WI38 (cell line): ENCODE measurements at regions not wholly inside any gene's neighbourhood (a gene's known extent, or its start where the extent isn't known, plus 50 kb on each side); places are given as distances from the start of the nearest gene placed in this dataset.
"Not testable (repeated sequence)": the region's sequence is repeated elsewhere in the genome, so short reads cannot be mapped to it uniquely, and the experiment has no call there.

Experiments
- H3K4me3 ChIP-seq: 2 replicates; pipeline ENCODE4 v1.5.1; 2011; ENCODE audit warnings: low read depth, mild to moderate bottlenecking, control low read depth, low read length
- TF ChIP-seq, protein P1 (sequence below): IDR thresholded peaks from 2 replicates; pipeline ENCODE4 v1.5.1; 2012; ENCODE audit warnings: low read depth, mild to moderate bottlenecking, control low read depth, low read length

DNA sequence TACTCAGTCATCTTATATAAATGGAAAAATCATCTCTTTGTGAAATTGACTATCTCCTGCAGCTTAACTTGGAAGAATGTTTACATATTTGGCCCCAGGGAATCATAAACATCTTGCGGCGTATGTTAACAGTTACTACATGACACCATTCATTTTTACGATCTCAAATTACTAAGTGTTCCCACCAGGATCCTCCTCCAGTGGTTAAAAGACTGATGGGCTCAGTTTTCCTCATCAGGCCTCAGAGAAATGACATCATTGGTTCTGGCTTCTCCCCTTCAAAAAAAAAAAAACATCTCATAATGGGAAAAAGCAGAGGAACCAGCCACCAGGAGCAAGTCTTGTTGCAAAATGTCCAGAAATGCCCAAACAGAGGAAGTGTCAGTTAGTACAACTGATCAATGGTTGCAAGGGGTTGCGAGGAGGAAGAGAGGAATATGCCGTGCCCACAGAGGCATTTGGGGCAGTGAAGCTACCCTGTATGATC, 70.5 kb upstream of the LIPC start:
- TF ChIP-seq, protein P1, sequence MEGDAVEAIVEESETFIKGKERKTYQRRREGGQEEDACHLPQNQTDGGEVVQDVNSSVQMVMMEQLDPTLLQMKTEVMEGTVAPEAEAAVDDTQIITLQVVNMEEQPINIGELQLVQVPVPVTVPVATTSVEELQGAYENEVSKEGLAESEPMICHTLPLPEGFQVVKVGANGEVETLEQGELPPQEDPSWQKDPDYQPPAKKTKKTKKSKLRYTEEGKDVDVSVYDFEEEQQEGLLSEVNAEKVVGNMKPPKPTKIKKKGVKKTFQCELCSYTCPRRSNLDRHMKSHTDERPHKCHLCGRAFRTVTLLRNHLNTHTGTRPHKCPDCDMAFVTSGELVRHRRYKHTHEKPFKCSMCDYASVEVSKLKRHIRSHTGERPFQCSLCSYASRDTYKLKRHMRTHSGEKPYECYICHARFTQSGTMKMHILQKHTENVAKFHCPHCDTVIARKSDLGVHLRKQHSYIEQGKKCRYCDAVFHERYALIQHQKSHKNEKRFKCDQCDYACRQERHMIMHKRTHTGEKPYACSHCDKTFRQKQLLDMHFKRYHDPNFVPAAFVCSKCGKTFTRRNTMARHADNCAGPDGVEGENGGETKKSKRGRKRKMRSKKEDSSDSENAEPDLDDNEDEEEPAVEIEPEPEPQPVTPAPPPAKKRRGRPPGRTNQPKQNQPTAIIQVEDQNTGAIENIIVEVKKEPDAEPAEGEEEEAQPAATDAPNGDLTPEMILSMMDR, result no peak
- H3K4me3 ChIP-seq, result 0 out of 2 replicates have a peak overlapping the region, but pooled peaks have one; percentile 19

DNA sequence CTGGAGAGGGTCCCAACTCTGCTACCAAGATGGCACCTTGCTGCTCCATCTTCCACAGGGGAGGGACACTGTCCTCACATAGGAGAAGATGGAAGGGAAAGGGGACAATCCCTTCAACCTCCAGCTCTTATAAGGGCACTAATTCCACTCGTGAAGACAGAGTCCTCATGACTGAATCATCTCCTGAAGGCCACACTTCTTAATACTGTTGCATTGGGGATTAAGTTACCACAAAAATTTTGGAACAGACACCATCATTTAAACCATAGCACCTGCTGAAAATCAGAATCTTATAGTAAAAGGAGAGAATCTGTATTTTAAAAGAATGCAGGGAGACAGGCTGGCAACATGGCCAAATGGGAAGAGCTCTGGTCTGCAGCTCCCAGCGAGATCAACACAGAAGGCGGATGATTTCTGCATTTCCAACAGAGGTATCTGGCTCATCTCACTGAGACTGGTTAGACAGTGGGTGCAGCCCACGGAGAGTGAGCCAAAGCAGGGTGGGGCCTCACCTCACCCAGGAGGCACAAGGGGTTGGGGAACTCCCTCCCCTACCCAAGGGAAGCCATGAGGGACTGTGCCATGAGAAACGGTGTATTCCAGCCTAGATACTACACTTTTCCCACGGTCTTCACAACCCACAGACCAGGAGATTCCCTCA, 69.4 kb upstream of the LIPC start:
- no peak overlapping the region for H3K4me3 ChIP-seq

DNA sequence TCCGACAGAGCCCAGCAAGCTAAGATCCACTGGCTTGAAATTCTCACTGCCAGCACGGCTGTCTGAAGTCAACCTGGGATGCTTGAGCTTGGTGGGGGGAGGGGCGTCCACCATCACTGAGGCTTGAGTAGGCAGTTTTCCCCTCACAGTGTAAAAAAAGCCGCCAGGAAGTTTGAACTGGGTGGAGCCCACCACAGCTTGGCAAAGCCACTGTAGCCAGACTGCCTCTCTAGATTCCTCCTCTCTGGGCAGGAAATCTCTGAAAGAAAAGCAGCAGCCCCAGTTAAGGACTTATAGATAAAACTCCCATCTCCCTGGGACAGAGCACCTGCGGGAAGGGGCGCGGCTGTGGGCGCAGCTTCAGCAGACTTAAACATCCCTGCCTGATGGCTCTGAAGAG, 68.7 kb upstream of the LIPC start:
- H3K4me3 ChIP-seq, result not testable (repeated sequence)

More for the DNA sequence above, 69.4 kb upstream of the LIPC start:
- TF ChIP-seq, protein P1, result no peak

DNA sequence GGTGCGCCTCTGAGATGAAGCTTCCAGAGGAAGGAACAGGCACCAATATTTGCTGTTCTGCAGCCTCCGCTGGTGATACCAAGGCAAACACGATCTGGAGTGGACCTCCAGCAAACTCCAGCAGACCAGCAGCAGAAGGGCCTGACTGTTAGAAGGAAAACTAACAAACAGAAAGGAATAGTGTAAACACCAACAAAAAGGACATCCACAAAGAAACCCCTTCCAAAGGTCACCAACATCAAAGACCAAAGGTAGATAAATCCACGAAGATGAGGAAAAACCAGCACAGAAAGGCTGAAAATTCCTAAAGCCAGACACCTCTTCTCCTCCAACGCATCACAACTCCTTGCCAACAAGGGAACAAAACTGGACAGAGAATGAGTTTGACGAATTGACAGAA, 68.1 kb upstream of the LIPC start:
- not testable (repeated sequence) for H3K4me3 ChIP-seq

DNA sequence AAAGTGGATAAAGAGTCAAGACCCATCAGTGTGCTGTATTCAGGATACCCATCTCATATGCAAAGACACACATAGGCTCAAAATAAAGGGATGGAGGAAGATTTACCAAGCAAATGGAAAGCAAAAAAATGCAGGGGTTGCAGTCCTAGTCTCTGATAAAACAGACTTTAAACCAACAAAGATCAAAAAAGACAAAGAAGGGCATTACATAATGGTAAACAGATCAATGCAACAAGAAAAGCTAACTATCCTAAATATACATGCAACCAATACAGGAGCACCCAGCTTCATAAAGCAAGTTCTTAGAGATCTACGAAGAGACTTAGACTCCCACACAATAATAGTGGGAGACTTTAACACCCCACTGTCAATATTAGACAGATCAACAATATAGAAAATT, 66.7 kb upstream of the LIPC start:
- not testable (repeated sequence) for H3K4me3 ChIP-seq

DNA sequence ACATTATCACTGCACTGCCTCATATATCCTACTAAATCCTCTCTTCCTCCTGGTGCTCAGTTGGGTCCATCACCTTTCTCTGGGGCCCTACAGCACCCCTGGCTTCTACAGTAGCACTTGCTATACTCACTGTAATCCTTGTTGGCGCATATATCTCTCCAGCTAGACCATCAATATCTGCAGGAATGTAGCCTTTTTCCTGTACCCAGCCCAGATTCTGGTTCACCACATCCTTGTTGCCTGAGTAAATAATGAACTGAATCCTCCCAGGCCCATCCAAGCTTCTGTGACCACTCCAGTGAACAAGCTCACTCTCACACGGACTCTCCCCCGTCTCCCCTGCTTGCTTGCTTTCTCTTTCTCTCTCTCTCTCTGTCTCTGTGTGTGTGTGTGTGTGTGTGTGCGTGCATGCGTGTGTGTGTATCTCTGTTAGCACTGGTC, 62.5 kb upstream of the LIPC start:
- H3K4me3 ChIP-seq, result peak overlapping the region; percentile 15; the same call in 1 of the 2 replicates
- TF ChIP-seq, protein P1, result no peak

DNA sequence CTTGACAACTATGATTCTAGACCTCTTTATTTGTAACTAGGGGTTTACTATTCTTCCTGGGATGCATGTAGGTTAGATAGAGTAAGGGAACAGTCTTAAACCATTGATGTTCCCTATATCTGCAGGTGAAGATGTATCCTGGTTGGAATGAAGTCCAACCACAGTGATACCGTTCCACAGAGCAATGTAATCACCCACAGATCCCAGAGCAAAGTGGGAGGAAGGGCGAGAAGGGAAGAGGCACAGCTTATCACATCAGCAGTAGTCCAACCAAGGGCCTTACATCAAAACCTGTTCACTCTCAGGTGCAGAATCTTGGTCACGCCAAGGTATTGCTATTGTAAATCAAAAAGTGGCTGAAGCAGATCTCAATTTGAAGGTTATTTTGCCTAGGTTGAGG, 61.8 kb upstream of the LIPC start:
- no peak overlapping the region for H3K4me3 ChIP-seq
- TF ChIP-seq, protein P1, result no peak

DNA sequence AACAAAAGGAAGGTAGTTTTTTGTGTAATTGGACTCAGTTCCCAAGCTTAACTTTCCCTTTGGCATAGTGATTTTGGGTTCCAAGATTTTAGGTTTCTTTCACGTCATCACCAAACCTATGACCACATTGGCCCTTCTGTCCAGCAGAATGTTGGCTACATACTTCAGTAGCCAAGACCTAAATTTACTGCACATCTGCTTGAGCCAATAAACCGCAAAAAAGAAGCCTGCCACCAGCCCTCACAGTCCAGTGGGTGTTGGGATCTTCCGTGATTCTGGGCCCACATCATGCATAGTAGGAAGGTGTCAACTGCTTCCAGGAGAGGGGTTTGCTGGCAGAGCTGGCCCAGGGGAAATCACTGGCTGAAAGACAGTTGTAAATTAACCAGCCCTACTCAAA, 57.6 kb upstream of the LIPC start:
- no peak overlapping the region for H3K4me3 ChIP-seq
- TF ChIP-seq, protein P1, result no peak

DNA sequence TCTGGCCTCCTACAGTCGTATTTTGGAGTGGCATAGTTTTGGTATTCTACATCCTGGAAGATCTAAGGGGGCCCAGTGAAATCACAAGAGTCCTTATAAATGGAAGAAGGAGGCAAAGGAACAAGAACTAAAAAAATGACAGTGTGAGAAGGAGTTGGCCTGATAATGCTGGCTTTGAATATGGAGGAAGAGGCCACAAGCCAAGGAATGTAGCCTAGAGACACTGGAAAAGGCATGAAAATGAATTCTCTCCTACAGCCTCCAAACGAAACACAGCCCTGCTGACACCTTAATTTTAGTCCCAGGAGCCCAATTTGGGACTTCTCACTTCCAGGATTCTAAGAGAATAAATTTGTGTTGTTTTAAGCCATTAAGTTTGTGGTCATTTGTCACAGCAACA, 54.6 kb upstream of the LIPC start:
- TF ChIP-seq, protein P1, result no peak
- H3K4me3 ChIP-seq, result no peak overlapping the region
